ENCODE measurements at regions not wholly inside any gene's neighbourhood (a gene's known extent, or its start where the extent isn't known, plus 50 kb on each side); places are given as distances from the start of the nearest gene placed in this dataset.

GRCh38 chr13:82412749-82413148 is 1469.5 kb downstream of the SLITRK1 start:
- TF ChIP-seq, protein P1, sequence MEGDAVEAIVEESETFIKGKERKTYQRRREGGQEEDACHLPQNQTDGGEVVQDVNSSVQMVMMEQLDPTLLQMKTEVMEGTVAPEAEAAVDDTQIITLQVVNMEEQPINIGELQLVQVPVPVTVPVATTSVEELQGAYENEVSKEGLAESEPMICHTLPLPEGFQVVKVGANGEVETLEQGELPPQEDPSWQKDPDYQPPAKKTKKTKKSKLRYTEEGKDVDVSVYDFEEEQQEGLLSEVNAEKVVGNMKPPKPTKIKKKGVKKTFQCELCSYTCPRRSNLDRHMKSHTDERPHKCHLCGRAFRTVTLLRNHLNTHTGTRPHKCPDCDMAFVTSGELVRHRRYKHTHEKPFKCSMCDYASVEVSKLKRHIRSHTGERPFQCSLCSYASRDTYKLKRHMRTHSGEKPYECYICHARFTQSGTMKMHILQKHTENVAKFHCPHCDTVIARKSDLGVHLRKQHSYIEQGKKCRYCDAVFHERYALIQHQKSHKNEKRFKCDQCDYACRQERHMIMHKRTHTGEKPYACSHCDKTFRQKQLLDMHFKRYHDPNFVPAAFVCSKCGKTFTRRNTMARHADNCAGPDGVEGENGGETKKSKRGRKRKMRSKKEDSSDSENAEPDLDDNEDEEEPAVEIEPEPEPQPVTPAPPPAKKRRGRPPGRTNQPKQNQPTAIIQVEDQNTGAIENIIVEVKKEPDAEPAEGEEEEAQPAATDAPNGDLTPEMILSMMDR (IDR thresholded peaks at IDR 0.05) = no peak
- TF ChIP-seq POLR2AphosphoS5 (IDR thresholded peaks at IDR 0.05) = no peak

Data from upper lobe of left lung (tissue), 4 donors.